ENCODE measurements at regions not wholly inside any gene's neighbourhood (a gene's known extent, or its start where the extent isn't known, plus 50 kb on each side); places are given as distances from the start of the nearest gene placed in this dataset.

DNA sequence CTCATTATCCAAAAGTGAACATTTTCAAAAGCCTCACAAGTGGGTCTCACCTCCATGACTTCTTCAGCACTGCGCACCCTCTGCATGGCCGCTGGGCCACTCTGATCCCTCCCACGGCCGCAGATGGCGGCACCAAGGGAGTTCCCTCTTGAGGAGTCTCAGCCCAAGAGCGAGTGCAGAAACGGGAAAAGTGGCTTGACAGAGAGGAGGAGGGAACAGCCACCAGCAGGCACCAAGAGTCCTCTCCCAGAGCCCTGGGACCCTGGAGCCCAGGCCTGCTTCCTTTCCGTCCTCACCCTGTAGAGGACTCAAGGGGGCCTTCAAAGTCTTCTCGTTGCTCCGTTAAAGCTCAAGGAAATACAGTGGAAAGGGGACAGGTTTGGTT is 230.2 kb upstream of the DIO3 start:
- no peak for DNase-seq
- H3K27me3 ChIP-seq (ENCODE audit: control insufficient read depth, insufficient read depth, low read length): no peaks in the 10 kb centered on the region
- no peak overlapping the region for H3K4me3 ChIP-seq (ENCODE audit: insufficient read depth, low read depth, low read length)
- no peaks in the 10 kb centered on the region for H3K36me3 ChIP-seq (replicated peaks; ENCODE audit: control insufficient read depth, insufficient read depth, low read length)

DNA sequence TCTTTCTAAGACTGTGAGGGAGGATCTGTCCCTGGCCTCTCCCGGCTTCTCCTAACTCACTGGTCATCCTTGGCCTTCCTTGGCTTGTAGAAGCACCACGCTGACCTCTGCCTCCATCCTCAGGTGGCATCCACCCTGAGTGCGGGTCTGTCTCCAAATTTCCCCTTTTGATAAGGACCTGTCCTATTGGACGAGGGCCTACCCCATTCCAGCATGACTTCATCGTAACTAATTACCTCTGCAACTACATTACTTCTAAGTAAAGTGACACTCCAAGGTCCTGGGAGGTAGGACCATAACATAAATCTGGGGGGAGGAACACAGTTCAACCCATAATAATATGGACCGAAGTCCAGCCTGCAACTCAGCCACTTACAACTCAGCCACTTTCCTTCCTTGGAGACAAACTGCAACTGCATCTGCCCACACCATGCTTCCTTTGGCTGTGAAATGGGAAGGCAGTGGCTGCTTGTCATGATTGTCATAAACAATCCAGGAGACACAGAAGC is 229.6 kb upstream of the DIO3 start:
- no peak for DNase-seq
- Histone ChIP-seq H3K36me3 (replicated peaks; ENCODE audit: control insufficient read depth, insufficient read depth, low read length) (no peaks in the 10 kb centered on the region), H3K4me3 (ENCODE audit: insufficient read depth, low read depth, low read length) (no peak overlapping the region), H3K27me3 (ENCODE audit: control insufficient read depth, insufficient read depth, low read length) (no peaks in the 10 kb centered on the region)

DNA sequence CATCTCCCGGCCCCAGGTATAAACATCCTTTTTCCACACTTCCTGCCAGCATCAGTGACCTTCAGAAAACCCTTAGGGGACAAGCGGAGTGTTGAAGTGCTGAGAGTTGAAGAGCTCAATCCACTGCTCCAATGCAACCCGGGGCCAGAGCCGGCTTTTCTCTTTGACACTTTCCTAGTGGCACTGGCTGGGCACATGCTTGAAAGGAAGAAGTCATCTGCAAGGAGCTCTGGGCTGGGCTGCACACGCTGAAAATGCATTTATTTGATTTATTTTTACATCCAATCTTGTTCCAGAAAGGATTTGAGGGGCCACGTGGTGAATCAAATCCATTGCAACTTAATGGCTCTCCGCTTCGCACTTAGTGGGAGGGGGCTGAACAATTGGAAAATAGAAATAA is 229.0 kb upstream of the DIO3 start:
- DNase-seq: no peak
- H3K4me3 ChIP-seq (ENCODE audit: insufficient read depth, low read depth, low read length): no peak overlapping the region
- H3K36me3 ChIP-seq (replicated peaks; ENCODE audit: control insufficient read depth, insufficient read depth, low read length): no peaks in the 10 kb centered on the region
- H3K27me3 ChIP-seq (ENCODE audit: control insufficient read depth, insufficient read depth, low read length): no peaks in the 10 kb centered on the region

DNA sequence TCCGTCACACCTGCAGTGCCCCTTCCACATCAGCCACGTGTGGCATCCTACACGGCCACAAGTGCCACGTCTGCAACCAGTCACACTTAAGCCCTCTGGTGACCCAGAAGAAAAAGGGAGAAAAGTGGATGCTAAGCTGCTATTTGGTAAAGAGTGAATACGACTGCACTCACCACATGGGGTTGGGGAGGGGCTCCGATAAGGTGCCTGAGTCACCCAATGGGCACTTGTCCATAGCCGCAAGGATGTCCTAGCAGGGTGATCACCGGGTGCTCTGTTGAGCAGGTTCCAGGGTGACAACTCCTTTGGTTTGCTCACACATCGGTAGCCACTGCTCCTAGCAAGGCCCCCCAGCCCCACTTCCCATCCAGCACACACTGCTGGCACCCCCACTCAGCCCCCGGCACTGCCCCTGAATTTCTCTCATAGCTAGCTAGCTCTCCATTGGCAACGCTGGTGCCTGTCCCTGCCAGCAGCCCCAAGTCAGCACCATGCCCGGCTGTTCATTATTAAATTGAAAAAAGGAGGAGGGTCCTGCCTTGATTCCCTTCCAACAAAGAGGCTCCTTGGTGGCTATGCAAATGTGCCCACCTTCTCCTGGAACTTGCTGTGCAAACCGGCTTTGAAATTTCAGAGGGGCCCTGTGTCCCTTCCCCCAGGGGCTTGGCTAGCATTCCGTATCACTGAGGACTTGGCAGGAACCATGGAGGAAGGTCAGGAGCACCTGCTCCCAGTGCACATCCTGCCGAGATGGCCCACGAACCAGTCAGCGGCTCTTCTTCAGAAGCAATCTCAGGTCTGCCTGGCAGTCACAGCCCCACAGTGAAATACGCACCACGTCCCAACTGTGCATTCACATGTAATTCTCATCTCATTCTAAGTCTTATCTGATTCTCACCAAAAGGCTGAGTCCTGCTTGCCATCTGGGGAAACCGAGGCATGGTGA is 227.7 kb upstream of the DIO3 start:
- no peak for DNase-seq
- H3K27me3 ChIP-seq (ENCODE audit: control insufficient read depth, insufficient read depth, low read length): no peaks in the 10 kb centered on the region
- no peaks in the 10 kb centered on the region for H3K36me3 ChIP-seq (replicated peaks; ENCODE audit: control insufficient read depth, insufficient read depth, low read length)
- no peak overlapping the region for H3K4me3 ChIP-seq (ENCODE audit: insufficient read depth, low read depth, low read length)

DNA sequence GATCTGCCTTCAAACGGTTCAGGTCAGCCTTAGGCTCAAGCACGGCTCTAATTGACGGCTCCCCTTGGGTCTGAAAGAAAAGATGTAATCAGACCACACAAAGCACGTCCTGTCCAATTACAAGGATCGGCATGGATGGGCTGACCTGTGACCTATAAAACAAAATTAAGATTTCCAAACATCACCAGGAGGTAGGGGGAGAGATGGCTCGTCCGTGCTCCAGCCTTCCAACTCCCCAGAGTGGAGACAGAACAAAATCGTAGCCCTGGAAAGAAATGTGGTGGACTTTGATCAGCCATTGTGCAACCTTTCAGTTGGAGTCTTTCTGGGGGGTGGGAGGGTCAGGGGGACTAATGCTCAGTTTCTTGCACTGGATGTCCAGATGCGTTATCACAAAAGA is 226.6 kb upstream of the DIO3 start:
- Histone ChIP-seq H3K4me3 (ENCODE audit: insufficient read depth, low read depth, low read length) (no peak overlapping the region), H3K36me3 (replicated peaks; ENCODE audit: control insufficient read depth, insufficient read depth, low read length) (no peaks in the 10 kb centered on the region), H3K27me3 (ENCODE audit: control insufficient read depth, insufficient read depth, low read length) (no peaks in the 10 kb centered on the region)
- DNase-seq: no peak

DNA sequence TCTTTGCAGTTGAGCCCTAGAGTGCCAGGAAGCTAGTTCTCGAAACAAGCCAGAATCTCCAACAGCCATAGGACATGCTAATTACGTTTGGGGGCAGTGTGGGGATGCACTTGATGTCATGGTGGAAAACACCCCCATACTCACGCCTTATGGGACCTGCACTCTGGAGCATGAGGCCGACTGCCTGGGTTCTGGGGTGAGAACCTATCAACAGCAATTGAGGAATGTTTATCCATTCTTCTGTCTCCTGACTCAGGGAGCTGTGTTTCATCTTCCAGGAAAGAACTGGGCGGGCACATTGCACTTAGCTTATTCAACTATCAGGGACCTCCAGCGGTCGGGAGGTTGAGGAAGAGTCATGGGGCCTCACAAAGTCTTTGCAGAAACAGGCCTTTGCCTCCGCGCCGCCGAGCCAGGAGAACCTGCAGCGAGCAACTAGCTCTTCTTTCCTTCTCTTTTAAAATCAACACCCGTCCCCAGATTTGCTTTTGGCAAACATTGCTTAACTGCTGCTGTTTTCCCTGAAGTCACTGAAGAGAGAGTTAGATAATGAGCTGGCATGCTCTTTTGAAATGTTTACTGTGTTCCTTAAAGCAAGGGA is 226.1 kb upstream of the DIO3 start:
- no peaks in the 10 kb centered on the region for H3K27me3 ChIP-seq (ENCODE audit: control insufficient read depth, insufficient read depth, low read length)
- no peak overlapping the region for H3K4me3 ChIP-seq (ENCODE audit: insufficient read depth, low read depth, low read length)
- DNase-seq: no peak
- no peaks in the 10 kb centered on the region for H3K36me3 ChIP-seq (replicated peaks; ENCODE audit: control insufficient read depth, insufficient read depth, low read length)

DNA sequence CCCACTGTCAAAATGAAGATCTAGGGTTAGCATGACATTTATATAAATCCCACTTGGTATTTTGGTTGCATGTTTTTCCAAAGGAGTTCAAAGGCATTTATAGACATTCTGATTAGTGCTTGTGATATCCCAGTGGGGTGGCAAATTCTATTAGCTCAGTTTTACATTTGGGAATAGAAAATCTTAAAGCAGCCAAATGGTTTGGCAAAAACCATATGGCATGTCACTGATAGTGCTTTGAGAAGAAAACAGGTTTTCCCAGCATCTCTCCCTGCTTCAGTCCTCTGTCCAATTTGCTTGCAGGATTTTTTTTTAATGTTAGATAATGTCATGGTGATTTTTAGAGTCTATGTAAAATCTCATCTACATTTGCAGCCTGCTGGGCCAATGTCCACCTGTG is 225.1 kb upstream of the DIO3 start:
- no peak for DNase-seq
- no peak overlapping the region for H3K4me3 ChIP-seq (ENCODE audit: insufficient read depth, low read depth, low read length)
- no peaks in the 10 kb centered on the region for H3K36me3 ChIP-seq (replicated peaks; ENCODE audit: control insufficient read depth, insufficient read depth, low read length)
- H3K27me3 ChIP-seq (ENCODE audit: control insufficient read depth, insufficient read depth, low read length): no peaks in the 10 kb centered on the region

DNA sequence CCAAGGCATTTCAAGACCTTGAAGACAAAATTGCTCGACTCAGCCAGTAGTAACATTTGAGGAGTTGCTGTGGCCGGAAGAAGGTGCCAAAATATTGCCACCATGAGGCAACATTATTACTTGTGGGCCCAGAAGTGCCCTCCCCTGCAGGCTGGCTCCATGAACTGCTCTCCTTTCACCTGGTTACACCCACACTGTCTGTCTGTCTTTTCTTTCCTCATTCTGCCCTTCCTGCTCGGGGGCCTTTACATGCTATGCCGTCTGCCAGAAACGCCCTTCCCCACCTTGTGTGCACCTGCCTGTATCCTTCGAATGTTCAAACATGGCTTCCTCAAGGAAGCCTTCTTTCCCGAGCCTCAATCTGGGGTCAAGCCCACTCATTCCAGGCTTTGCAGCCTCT is 224.2 kb upstream of the DIO3 start:
- DNase-seq: no peak
- H3K36me3 ChIP-seq (replicated peaks; ENCODE audit: control insufficient read depth, insufficient read depth, low read length): no peaks in the 10 kb centered on the region
- no peak overlapping the region for H3K4me3 ChIP-seq (ENCODE audit: insufficient read depth, low read depth, low read length)
- no peaks in the 10 kb centered on the region for H3K27me3 ChIP-seq (ENCODE audit: control insufficient read depth, insufficient read depth, low read length)

DNA sequence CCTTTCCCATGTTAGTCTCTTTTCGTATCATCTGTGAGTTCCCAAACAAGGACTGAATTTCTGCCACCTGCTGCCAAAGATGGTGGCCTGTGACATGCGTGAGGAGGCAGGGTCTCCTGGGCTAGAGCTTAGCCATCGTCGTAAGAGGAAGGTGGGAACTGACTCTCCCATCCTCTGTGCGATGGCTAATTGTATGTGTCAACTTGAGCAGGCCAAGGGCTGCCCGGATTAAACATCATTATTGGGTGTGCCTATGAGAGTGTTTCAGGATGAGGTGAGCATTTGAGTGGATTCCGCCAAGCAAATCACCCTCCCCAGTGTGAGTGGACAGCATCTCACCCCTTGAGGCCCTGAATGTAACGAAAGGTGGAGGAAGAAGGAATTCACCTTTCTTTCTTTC is 220.7 kb upstream of the DIO3 start:
- no peaks in the 10 kb centered on the region for H3K36me3 ChIP-seq (replicated peaks; ENCODE audit: control insufficient read depth, insufficient read depth, low read length)
- no peaks in the 10 kb centered on the region for H3K27me3 ChIP-seq (ENCODE audit: control insufficient read depth, insufficient read depth, low read length)
- no peak overlapping the region for H3K4me3 ChIP-seq (ENCODE audit: insufficient read depth, low read depth, low read length)
- DNase-seq: no peak

DNA sequence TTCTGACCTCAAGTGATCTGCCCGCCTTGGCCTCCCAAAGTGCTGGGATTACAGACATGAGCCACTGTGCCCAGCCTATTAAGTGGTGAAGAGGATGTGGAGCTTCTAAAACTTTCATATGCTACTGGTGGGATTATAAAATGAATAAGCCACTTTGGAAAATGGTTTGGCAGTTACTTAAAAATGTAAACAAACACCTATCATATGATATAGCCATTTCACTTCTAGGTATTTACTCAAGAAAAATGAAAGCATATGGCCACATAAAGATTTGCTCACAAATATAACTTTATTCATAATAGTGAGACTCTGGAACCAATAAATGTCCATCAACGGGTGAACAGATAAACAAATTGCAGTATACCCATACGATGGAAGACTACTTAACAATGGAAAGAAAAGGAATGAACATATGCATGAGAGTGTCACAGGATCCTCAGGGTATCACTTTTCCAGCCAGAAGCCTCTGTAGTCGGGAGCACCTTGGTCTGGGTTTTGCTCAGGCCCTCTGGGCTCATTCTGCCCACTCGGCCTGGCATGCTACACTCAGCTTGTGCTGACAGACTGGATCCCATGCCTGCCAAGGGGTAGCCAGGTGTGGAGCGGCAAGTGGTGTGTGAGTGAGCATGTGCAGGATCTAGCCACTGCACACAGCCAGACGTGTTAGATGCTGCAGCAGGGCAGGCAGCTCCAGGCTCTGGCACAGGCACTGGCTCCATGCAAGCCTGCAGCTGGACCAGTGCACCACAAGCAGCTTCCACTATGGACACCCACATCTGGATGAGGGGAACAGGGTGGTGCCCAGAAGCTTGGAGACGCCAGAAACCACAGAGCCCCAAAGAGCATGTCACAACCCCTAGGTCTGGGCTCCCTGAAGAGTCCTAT is 213.2 kb upstream of the DIO3 start:
- Histone ChIP-seq H3K36me3 (replicated peaks; ENCODE audit: control insufficient read depth, insufficient read depth, low read length) (no peaks in the 10 kb centered on the region), H3K27me3 (ENCODE audit: control insufficient read depth, insufficient read depth, low read length) (no peaks in the 10 kb centered on the region), H3K4me3 (ENCODE audit: insufficient read depth, low read depth, low read length) (no peak overlapping the region)
- DNase-seq: no peak

DNA sequence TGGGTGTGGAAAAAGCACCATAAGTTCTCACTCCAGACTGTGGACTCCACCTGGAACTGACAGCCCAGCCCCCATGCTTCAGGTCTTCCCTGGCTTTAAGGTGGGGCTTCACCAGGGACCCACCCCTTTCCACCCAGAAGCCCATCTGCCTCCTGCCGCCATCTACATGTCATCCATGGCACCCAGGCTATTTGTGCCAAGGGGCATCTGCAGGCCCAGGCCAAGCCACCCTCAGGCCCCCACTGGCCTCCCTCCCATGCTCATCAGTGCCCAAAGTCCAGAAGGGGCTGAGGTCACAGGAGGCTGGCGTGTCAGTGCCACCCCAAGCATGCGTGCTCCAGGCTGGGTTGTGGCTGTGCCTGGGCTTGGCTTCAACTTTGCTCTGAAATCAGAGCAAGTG is 212.2 kb upstream of the DIO3 start:
- Histone ChIP-seq H3K27me3 (ENCODE audit: control insufficient read depth, insufficient read depth, low read length) (no peaks in the 10 kb centered on the region), H3K4me3 (ENCODE audit: insufficient read depth, low read depth, low read length) (no peak overlapping the region), H3K36me3 (replicated peaks; ENCODE audit: control insufficient read depth, insufficient read depth, low read length) (no peaks in the 10 kb centered on the region)
- no peak for DNase-seq

DNA sequence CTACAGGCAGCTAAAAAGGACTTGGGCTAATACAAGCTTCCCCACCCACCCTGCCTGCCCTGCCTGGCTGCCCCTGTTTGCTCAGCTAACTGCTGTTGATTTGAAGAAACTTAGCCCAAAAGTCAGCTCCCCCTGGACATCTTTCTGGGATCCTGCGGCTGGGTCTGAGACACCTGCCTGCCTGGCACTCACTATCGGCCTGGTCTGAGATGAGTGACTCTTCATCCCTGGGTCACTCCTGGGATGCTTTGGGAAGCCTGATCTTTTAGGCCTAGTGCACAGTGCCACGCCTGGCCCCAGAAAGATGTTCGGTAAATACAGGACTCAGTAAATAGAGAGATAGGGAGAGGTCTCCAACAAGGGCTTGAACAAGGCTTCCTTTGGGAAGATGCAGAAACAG is 211.3 kb upstream of the DIO3 start:
- no peaks in the 10 kb centered on the region for H3K27me3 ChIP-seq (ENCODE audit: control insufficient read depth, insufficient read depth, low read length)
- H3K36me3 ChIP-seq (replicated peaks; ENCODE audit: control insufficient read depth, insufficient read depth, low read length): no peaks in the 10 kb centered on the region
- DNase-seq: no peak
- H3K4me3 ChIP-seq (ENCODE audit: insufficient read depth, low read depth, low read length): no peak overlapping the region

DNA sequence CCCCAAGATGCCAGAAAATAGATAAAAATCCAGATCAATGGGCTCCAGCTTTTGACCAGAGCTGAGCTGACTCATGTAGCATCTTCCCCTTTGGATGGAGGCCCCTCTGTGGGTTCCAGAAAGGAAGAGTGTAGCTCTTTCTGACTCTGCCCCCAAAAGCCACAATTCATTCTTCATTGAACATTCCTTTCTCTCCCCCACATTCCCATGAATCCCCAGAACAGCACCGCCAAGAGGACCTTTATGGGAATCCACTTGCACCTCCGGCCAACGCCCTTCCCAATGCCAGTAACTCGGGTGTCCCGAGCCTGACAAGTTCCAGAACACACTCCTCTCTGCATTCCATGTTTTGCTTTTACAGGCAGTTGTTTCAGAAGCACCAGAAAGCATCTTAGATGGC is 210.6 kb upstream of the DIO3 start:
- no peak for DNase-seq
- H3K4me3 ChIP-seq (ENCODE audit: insufficient read depth, low read depth, low read length): no peak overlapping the region
- H3K27me3 ChIP-seq (ENCODE audit: control insufficient read depth, insufficient read depth, low read length): no peaks in the 10 kb centered on the region
- H3K36me3 ChIP-seq (replicated peaks; ENCODE audit: control insufficient read depth, insufficient read depth, low read length): no peaks in the 10 kb centered on the region

DNA sequence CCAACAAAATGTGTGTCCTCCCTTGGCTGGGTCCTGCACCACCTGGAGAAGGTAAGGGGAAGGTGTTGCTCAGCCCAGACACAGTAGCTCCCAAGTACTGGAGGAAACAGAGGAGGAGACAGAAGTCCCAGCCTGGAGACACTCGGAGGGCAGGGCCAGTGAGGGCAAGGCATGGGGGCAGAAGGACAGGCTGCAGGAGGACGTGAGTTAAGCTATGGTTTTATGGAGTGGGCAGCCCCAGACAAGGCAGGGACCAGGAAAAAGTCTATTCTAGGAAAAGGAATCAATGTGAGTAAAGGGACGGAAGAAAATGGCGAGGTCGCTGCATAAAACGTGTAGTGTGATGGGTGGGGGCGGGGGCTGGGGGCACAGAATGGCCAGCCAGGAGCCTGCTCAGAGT is 210.1 kb upstream of the DIO3 start:
- H3K27me3 ChIP-seq (ENCODE audit: control insufficient read depth, insufficient read depth, low read length): no peaks in the 10 kb centered on the region
- no peaks in the 10 kb centered on the region for H3K36me3 ChIP-seq (replicated peaks; ENCODE audit: control insufficient read depth, insufficient read depth, low read length)
- DNase-seq: no peak

More for the DNA sequence above, 210.1 kb upstream of the DIO3 start:
- no peak overlapping the region for H3K4me3 ChIP-seq (ENCODE audit: insufficient read depth, low read depth, low read length)
